ENCODE measurements at regions not wholly inside any gene's neighbourhood (a gene's known extent, or its start where the extent isn't known, plus 50 kb on each side); places are given as distances from the start of the nearest gene placed in this dataset.

GRCh38 chr16:73601911-73602310 lies 554.0 kb upstream of the ZFHX3 start:
- Histone ChIP-seq H3K4me1 (ENCODE audit: control insufficient read depth, insufficient read depth, low read length) (no peaks in the 10 kb centered on the region), H3K14ac (replicated peaks; ENCODE audit: low read depth, low read length) (no peak overlapping the region), H2BK5ac (ENCODE audit: low read depth, low read length, poor library complexity, severe bottlenecking) (no peak overlapping the region), H2BK20ac (ENCODE audit: low read depth, low read length) (no peak overlapping the region), H3K79me1 (ENCODE audit: low read depth in 1 of 2, low read length in 2 of 2) (no peaks in the 10 kb centered on the region), H3K4me3 (ENCODE audit: insufficient read depth, low read depth, low read length) (no peak overlapping the region), H3K4ac (ENCODE audit: low read depth, low read length) (no peak overlapping the region), H3K18ac (ENCODE audit: low read depth, low read length) (no peak overlapping the region), H4K8ac (ENCODE audit: low read depth in 2 of 2, low read length in 2 of 2) (no peak overlapping the region), H3K27me3 (ENCODE audit: control insufficient read depth, insufficient read depth, low read length) (no peaks in the 10 kb centered on the region), H4K5ac (ENCODE audit: low read depth, low read length) (no peak overlapping the region), H4K91ac (ENCODE audit: insufficient read depth, low read depth, low read length) (no peak overlapping the region), H3K27ac (ENCODE audit: insufficient read depth, low read length) (no peak overlapping the region), H3K9ac (ENCODE audit: low read depth, low read length) (no peak overlapping the region), H4K20me1 (ENCODE audit: insufficient read depth, low read length) (no peaks in the 10 kb centered on the region), H3K23ac (ENCODE audit: low read depth, low read length) (no peak overlapping the region), H3K36me3 (ENCODE audit: control insufficient read depth, insufficient read depth, low read length) (no peaks in the 10 kb centered on the region), H2AFZ (replicated peaks; ENCODE audit: low read length, poor library complexity) (no peak overlapping the region), H2BK120ac (ENCODE audit: low read depth, low read length) (no peak overlapping the region), H3K4me2 (ENCODE audit: low read depth, low read length) (no peak overlapping the region), H2BK15ac (ENCODE audit: low read depth, low read length) (no peak overlapping the region), H3K9me1 (ENCODE audit: insufficient read depth, low read length) (no peaks in the 10 kb centered on the region), H2AK9ac (replicated peaks; ENCODE audit: low read depth, low read length, poor library complexity) (no peak overlapping the region), H3K56ac (ENCODE audit: extremely low read depth, insufficient read depth, low read length) (no peak overlapping the region), H2AK5ac (ENCODE audit: low read depth, low read length) (no peak overlapping the region), H3K9me3 (ENCODE audit: control insufficient read depth, insufficient read depth, low read length) (peaks cover 9% of the 10 kb centered on the region; the same call in 1 of the 2 replicates)
- no peak for DNase-seq
- WGBS, 2 experiments (ENCODE audit: extremely low coverage in 2 of 2, insufficient read length in 1 of 2) = no CpG with 5 or more reads among the region's 3 CpGs
- in situ Hi-C loops (cut with MboI; ENCODE audit: low sequenced_read_pairs) (no loop called here), dilution Hi-C loops (cut with HindIII; ENCODE audit: low sequenced_read_pairs, unreplicated experiment) (no loop called here), intact Hi-C loops (cut with micrococcal nuclease) (no loop called here)
- ChIA-PET POLR2A (ENCODE audit: unreplicated experiment) (no interaction called here), CTCF (no interaction called here)
- TF ChIP-seq RCOR1 (IDR thresholded peaks at IDR 0.05; ENCODE audit: insufficient replicate concordance, low read length) (no peak), CTCF (conservative IDR thresholded peaks at IDR 0.05; ENCODE audit: low read depth, low read length) (no peak), FOS (IDR thresholded peaks at IDR 0.05; ENCODE audit: low read depth, low read length) (no peak), MAZ (IDR thresholded peaks at IDR 0.05; ENCODE audit: borderline replicate concordance, low read depth, low read length) (no peak), MXI1 (IDR thresholded peaks at IDR 0.05; ENCODE audit: borderline replicate concordance, low read depth, low read length) (no peak), RAD21 (IDR thresholded peaks at IDR 0.05; ENCODE audit: low read length) (no peak), MAFK (IDR thresholded peaks at IDR 0.05; ENCODE audit: low read depth, low read length) (no peak), SMC3 (IDR thresholded peaks at IDR 0.05; ENCODE audit: low read depth, low read length) (no peak), USF2 (IDR thresholded peaks at IDR 0.05; ENCODE audit: low read depth, low read length) (no peak), CEBPB (IDR thresholded peaks at IDR 0.05; ENCODE audit: low read depth, low read length) (no peak), NFE2L2 (IDR thresholded peaks at IDR 0.05; ENCODE audit: low read depth, low read length) (no peak)
- no TSS peak for BruUV-seq (replicated peaks)
- ATAC-seq (ENCODE audit: low read depth) = no peak
